ENCODE measurements at regions not wholly inside any gene's neighbourhood (a gene's known extent, or its start where the extent isn't known, plus 50 kb on each side); places are given as distances from the start of the nearest gene placed in this dataset.

GRCh38 chr10:131403936-131404335 lies 92.4 kb upstream of the TCERG1L start:
- H3K9ac ChIP-seq (ENCODE audit: insufficient read depth, low read depth, low read length): no peak overlapping the region
- no peaks in the 10 kb centered on the region for H3K36me3 ChIP-seq (replicated peaks in 1 of 2; ENCODE audit: control insufficient read depth in 1 of 2, insufficient read depth in 2 of 2, low read length in 2 of 2)
- no peaks in the 10 kb centered on the region for H3K9me3 ChIP-seq (ENCODE audit: low read length)
- TF ChIP-seq SIX1 (CRISPR knock-in tag; IDR thresholded peaks at IDR 0.05; ENCODE audit: borderline replicate concordance): no peak
- no peak for TF ChIP-seq MAX (IDR thresholded peaks at IDR 0.05)
- TF ChIP-seq CREB1 (IDR thresholded peaks at IDR 0.05): no peak
- no peak for TF ChIP-seq CREB1 (CRISPR knock-in tag; IDR thresholded peaks at IDR 0.05)
- TF ChIP-seq ZNF30 (CRISPR knock-in tag; IDR thresholded peaks at IDR 0.05): no peak
- TF ChIP-seq SKIL (CRISPR knock-in tag; IDR thresholded peaks at IDR 0.05; ENCODE audit: borderline replicate concordance): no peak
- TF ChIP-seq ZNF138 (CRISPR knock-in tag; IDR thresholded peaks at IDR 0.05; ENCODE audit: low read depth): no peak
- TF ChIP-seq ZNF710 (CRISPR knock-in tag; IDR thresholded peaks at IDR 0.05; ENCODE audit: borderline replicate concordance): no peak
- H2AFZ ChIP-seq (ENCODE audit: low read length): no peak overlapping the region
- ChIA-PET CTCF (ENCODE audit: low intra/inter-chr PET ratio, low total read pairs) (no interaction called here), POLR2A (no interaction called here)
- no peak overlapping the region for H3K4me2 ChIP-seq (ENCODE audit: low read depth, low read length)
- H3K4me3 ChIP-seq (replicated peaks in 1 of 3; ENCODE audit: insufficient read depth in 1 of 3, low read depth in 2 of 3, low read length in 3 of 3): no peak overlapping the region
- peaks cover 2% of the 10 kb centered on the region; the same call in 1 of the 2 replicates for H4K20me1 ChIP-seq (ENCODE audit: insufficient read depth, low read length)
- H3K27ac ChIP-seq (ENCODE audit: extremely low read length, insufficient read depth, low read length): no peak overlapping the region
- intact Hi-C loops (cut with micrococcal nuclease; ENCODE audit: unreplicated experiment): no loop called here
- H3K4me1 ChIP-seq (ENCODE audit: insufficient read depth, low read length): no peaks in the 10 kb centered on the region
- no peaks in the 10 kb centered on the region for H3K79me2 ChIP-seq (ENCODE audit: insufficient read depth, low read length)
- BruUV-seq (replicated peaks): no TSS peak
- 29% methylated on average over 4 of the region's 7 CpGs for WGBS (ENCODE audit: low lambda C conversion rate)
- DNase-seq (ENCODE audit: low spot score) (no peak), ATAC-seq (no peak), FAIRE-seq (no peak)
- in situ Hi-C loops (cut with HindIII; ENCODE audit: extremely low pct_ligation_motif_present, low pct_unique_long_range_greater_than_20kb): no loop called here
- peaks cover 3 to 24% of the 10 kb centered on the region in 2 experiments; a peak in 4 of 5 replicates for H3K27me3 ChIP-seq (ENCODE audit: control insufficient read depth in 1 of 2, insufficient read depth in 2 of 2, low read length in 2 of 2)
